PC-3 (cell line): ENCODE measurements at regions not wholly inside any gene's neighbourhood (a gene's known extent, or its start where the extent isn't known, plus 50 kb on each side); places are given as distances from the start of the nearest gene placed in this dataset.

ENCODE experiments used
- ATAC-seq: fragments of 200-7000 bp; cut with Tn5 transposase; 2 replicates; pipeline ENCODE4 v1.9.1; 2020; ENCODE audit warnings: mild to moderate bottlenecking, moderate library complexity
- BruUV-seq: library from RNA; stranded (reverse); fragments of 400-500 nt; replicated peaks from 2 replicates; lab custom pipeline; 2021; lab: Mats Ljungman, UMichigan
- CTCF ChIA-PET: fragments of 300-600 bp; sonication (Branson Sonifier 250); formaldehyde crosslinking; loops from one replicate; lab custom pipeline; 2022; ENCODE audit warnings: antibody characterized with exemption; lab: Charles Lee
- POLR2A ChIA-PET: fragments of 300-600 bp; sonication (Branson Sonifier 250); formaldehyde crosslinking; loops from one replicate; lab custom pipeline; 2022; ENCODE audit warnings: antibody characterized with exemption; ENCODE audit not compliant: unreplicated experiment; lab: Charles Lee
- DNase-seq: peaks from one replicate; pipeline ENCODE4 v3.0.0-alpha.2; 2015
- H2AFZ ChIP-seq: fragments of 300-600 bp; sonication (generic); 2 replicates; pipeline ENCODE4 v1.6.0; 2016; ENCODE audit warnings: antibody characterized with exemption, low read length
- H3F3A ChIP-seq: fragments of 300-600 bp; sonication (generic); one replicate; pipeline ENCODE4 v1.6.0; 2017; ENCODE audit warnings: antibody characterized with exemption, low read length, control low read depth, mild to moderate bottlenecking; ENCODE audit not compliant: unreplicated experiment
- H3K27ac ChIP-seq: fragments of 300-600 bp; sonication (generic); 2 replicates; pipeline ENCODE4 v1.5.1; 2016; ENCODE audit warnings: mild to moderate bottlenecking, low read length
- H3K27me3 ChIP-seq: fragments of 300-600 bp; sonication (generic); 2 replicates; pipeline ENCODE4 v1.6.1; 2016; ENCODE audit warnings: low read length, mixed read lengths
- H3K36me3 ChIP-seq: fragments of 300-600 bp; sonication (generic); 2 replicates; pipeline ENCODE4 v1.6.1; 2016; ENCODE audit warnings: low read depth, mixed run types, low read length, mixed read lengths
- H3K4me1 ChIP-seq: fragments of 300-600 bp; sonication (generic); 2 replicates; pipeline ENCODE4 v1.5.1; 2016; ENCODE audit warnings: low read length; ENCODE audit not compliant: insufficient read depth
- H3K4me2 ChIP-seq: fragments of 300-600 bp; sonication (generic); 2 replicates; pipeline ENCODE4 v1.6.0; 2016; ENCODE audit warnings: low read length
- H3K4me3 ChIP-seq: fragments of 300-600 bp; sonication (generic); 2 replicates; pipeline ENCODE4 v1.5.1; 2016; ENCODE audit warnings: mild to moderate bottlenecking, low read length, mixed read lengths
- H3K79me2 ChIP-seq: fragments of 300-600 bp; sonication (generic); 2 replicates; pipeline ENCODE4 v1.6.1; 2017; ENCODE audit warnings: low read length, mixed read lengths
- H3K9ac ChIP-seq: fragments of 300-600 bp; sonication (generic); 2 replicates; pipeline ENCODE4 v1.6.0; 2016; ENCODE audit warnings: mild to moderate bottlenecking, low read length
- H3K9me2 ChIP-seq: fragments of 300-600 bp; sonication (generic); replicated peaks from 2 replicates; pipeline ENCODE4 v1.6.1; 2016; ENCODE audit warnings: mixed run types, low read length, mixed read lengths
- H3K9me3 ChIP-seq: fragments of 300-600 bp; sonication (generic); 2 replicates; pipeline ENCODE4 v1.6.1; 2016; ENCODE audit warnings: low read length, mixed read lengths
- H4K20me1 ChIP-seq: fragments of 300-600 bp; sonication (generic); 2 replicates; pipeline ENCODE4 v1.6.1; 2016; ENCODE audit warnings: low read length, mixed read lengths
- CTCF ChIP-seq: fragments of 300-600 bp; sonication (generic); conservative IDR thresholded peaks from 2 replicates; pipeline ENCODE4 v1.5.1; 2017; ENCODE audit warnings: antibody characterized with exemption, low read depth, mild to moderate bottlenecking, low read length
- EZH2 ChIP-seq: fragments of 300-600 bp; sonication (generic); IDR thresholded peaks from one replicate; pipeline ENCODE4 v1.6.1; 2017; ENCODE audit warnings: antibody characterized with exemption, mild to moderate bottlenecking, low read length; ENCODE audit not compliant: unreplicated experiment
- EZH2phosphoT487 ChIP-seq: fragments of 300-600 bp; sonication (generic); IDR thresholded peaks from 2 replicates; pipeline ENCODE4 v1.6.1; 2018; ENCODE audit warnings: mild to moderate bottlenecking, antibody characterized with exemption, low read length, borderline replicate concordance
- intact Hi-C: fragments of 100-400 bp; cut with micrococcal nuclease; formaldehyde crosslinking; loops from 2 replicates; pipeline ENCODE4 v1.9.0; 2023

GRCh38 chr11:27230192-27230572 is 132.8 kb downstream of the CCDC34 start:
- no peaks in the 10 kb centered on the region for H3K79me2 ChIP-seq
- H2AFZ ChIP-seq, result no peak overlapping the region
- H3K36me3 ChIP-seq, result no peaks in the 10 kb centered on the region
- ChIA-PET CTCF (no interaction called here), POLR2A (no interaction called here)
- no peaks in the 10 kb centered on the region for H3K9me2 ChIP-seq
- no peaks in the 10 kb centered on the region for H3K27me3 ChIP-seq
- no peaks in the 10 kb centered on the region for H4K20me1 ChIP-seq
- TF ChIP-seq EZH2phosphoT487, result no peak
- no peak for TF ChIP-seq EZH2
- no peak for TF ChIP-seq CTCF
- intact Hi-C loops, result no loop called here
- H3K27ac ChIP-seq, result no peak overlapping the region
- no peaks in the 10 kb centered on the region for H3F3A ChIP-seq
- no TSS peak for BruUV-seq
- no peak overlapping the region for H3K9ac ChIP-seq
- H3K4me1 ChIP-seq, result peaks cover 6% of the 10 kb centered on the region; the same call in 1 of the 2 replicates
- no peak overlapping the region for H3K4me3 ChIP-seq
- H3K9me3 ChIP-seq, result no peaks in the 10 kb centered on the region
- DNase-seq (no peak), ATAC-seq (no peak)
- H3K4me2 ChIP-seq, result no peak overlapping the region

- H3K9me2 ChIP-seq, result no peaks in the 10 kb centered on the region
- CTCF ChIA-PET, result no interaction called here
- no peak overlapping the region for H2AFZ ChIP-seq
- no peaks in the 10 kb centered on the region for H3K27me3 ChIP-seq
- DNase-seq (no peak), ATAC-seq (no peak)
- no peaks in the 10 kb centered on the region for H3K79me2 ChIP-seq
- no peaks in the 10 kb centered on the region for H4K20me1 ChIP-seq
- H3K27ac ChIP-seq, result no peak overlapping the region
- H3K4me2 ChIP-seq, result no peak overlapping the region
- no peaks in the 10 kb centered on the region for H3K36me3 ChIP-seq
- H3K9ac ChIP-seq, result no peak overlapping the region
- BruUV-seq, result no TSS peak
- intact Hi-C loops, result no loop called here
- H3K9me3 ChIP-seq, result no peaks in the 10 kb centered on the region
- no peaks in the 10 kb centered on the region for H3F3A ChIP-seq
- POLR2A ChIA-PET, result no interaction called here
- peaks cover 6% of the 10 kb centered on the region; the same call in 1 of the 2 replicates for H3K4me1 ChIP-seq
- TF ChIP-seq EZH2 (no peak), CTCF (no peak), EZH2phosphoT487 (no peak)
- H3K4me3 ChIP-seq, result no peak overlapping the region
Measured at GRCh38 chr11:27229511-27230191, 133.4 kb downstream of the CCDC34 start.

GRCh38 chr11:27228906-27229290 is 134.1 kb downstream of the CCDC34 start:
- ChIA-PET CTCF (no interaction called here), POLR2A (interaction anchor here (0.7 kb wide), 1 partner anchor 33 kb away, joined by 3 read pairs; no protein-coding TSS in a partner anchor)
- H3K9ac ChIP-seq, result no peak overlapping the region
- TF ChIP-seq CTCF (no peak), EZH2phosphoT487 (no peak), EZH2 (no peak)
- H3K79me2 ChIP-seq, result no peaks in the 10 kb centered on the region
- DNase-seq, result no peak
- H3K9me3 ChIP-seq, result no peaks in the 10 kb centered on the region
- H2AFZ ChIP-seq, result no peak overlapping the region
- no peaks in the 10 kb centered on the region for H3K36me3 ChIP-seq
- no peak overlapping the region for H3K4me2 ChIP-seq
- H3K27ac ChIP-seq, result no peak overlapping the region
- H3K9me2 ChIP-seq, result no peaks in the 10 kb centered on the region
- no peaks in the 10 kb centered on the region for H3F3A ChIP-seq
- H3K27me3 ChIP-seq, result no peaks in the 10 kb centered on the region
- no peaks in the 10 kb centered on the region for H3K4me1 ChIP-seq
- BruUV-seq, result no TSS peak
- no peak overlapping the region for H3K4me3 ChIP-seq
- no peak for ATAC-seq
- intact Hi-C loops, result no loop called here
- H4K20me1 ChIP-seq, result no peaks in the 10 kb centered on the region
